Uterus (tissue), 3 donors: ENCODE measurements at regions not wholly inside any gene's neighbourhood (a gene's known extent, or its start where the extent isn't known, plus 50 kb on each side); places are given as distances from the start of the nearest gene placed in this dataset.

Experiments used
- DNase-seq, 2 donors: peaks; one replicate each; pipeline ENCODE4 v3.0.0-alpha.2; 2019 to 2020
- H3K27ac ChIP-seq, 2 donors: fragments of 200-600 bp; sonication (generic); 1 replicate in 1 of 2; 2 replicates in 1 of 2; pipeline ENCODE4 v1.5.1; 2016 to 2018
- H3K27me3 ChIP-seq, 2 donors: fragments of 200-600 bp; sonication (generic); one replicate each; pipeline ENCODE4 v1.5.1; 2018 to 2019; ENCODE audit warnings: control low read depth in 1 of 2
- H3K36me3 ChIP-seq, 2 donors: fragments of 200-600 bp; sonication (generic); one replicate each; pipeline ENCODE4 v1.5.1; 2019; ENCODE audit warnings: control low read depth in 1 of 2
- H3K4me1 ChIP-seq, 2 donors: fragments of 200-600 bp; sonication (generic); one replicate each; pipeline ENCODE4 v1.5.1; 2018 to 2019; ENCODE audit warnings: control low read depth in 1 of 2
- H3K4me3 ChIP-seq, 2 donors: fragments of 200-600 bp; sonication (generic); 1 replicate in 1 of 2; 2 replicates in 1 of 2; pipeline ENCODE4 v1.5.1; 2018 to 2019; ENCODE audit warnings: mild to moderate bottlenecking in 1 of 2
- H3K9me3 ChIP-seq, 2 donors: fragments of 200-600 bp; sonication (generic); one replicate each; pipeline ENCODE4 v1.5.1; 2019; ENCODE audit warnings: control low read depth in 1 of 2
- POLR2A ChIP-seq, 2 donors: fragments of 450-650 bp; IDR thresholded peaks; one replicate each; pipeline ENCODE4 v1.6.1; 2016; ENCODE audit warnings: antibody characterized with exemption in 2 of 2, mild to moderate bottlenecking in 1 of 2, moderate library complexity in 1 of 2
- intact Hi-C: fragments of 100-400 bp; cut with DNase I; formaldehyde crosslinking; loops from one replicate; pipeline ENCODE4 v1.15.1; 2023; ENCODE audit warnings: low total_unique reads
- TF ChIP-seq, protein P1 (sequence below), 4 experiments: fragments of 200-600 bp in 2 of 4; fragments of 450-650 bp in 2 of 4; sonication (generic) in 2 of 4; IDR thresholded peaks; one replicate each; pipeline ENCODE4 v1.5.1; 2016 to 2019; ENCODE audit warnings: antibody characterized with exemption in 4 of 4, mild to moderate bottlenecking in 2 of 4, moderate library complexity in 1 of 4
- donor health status: DM: yes; HTN: yes; CAD: no.

DNA sequence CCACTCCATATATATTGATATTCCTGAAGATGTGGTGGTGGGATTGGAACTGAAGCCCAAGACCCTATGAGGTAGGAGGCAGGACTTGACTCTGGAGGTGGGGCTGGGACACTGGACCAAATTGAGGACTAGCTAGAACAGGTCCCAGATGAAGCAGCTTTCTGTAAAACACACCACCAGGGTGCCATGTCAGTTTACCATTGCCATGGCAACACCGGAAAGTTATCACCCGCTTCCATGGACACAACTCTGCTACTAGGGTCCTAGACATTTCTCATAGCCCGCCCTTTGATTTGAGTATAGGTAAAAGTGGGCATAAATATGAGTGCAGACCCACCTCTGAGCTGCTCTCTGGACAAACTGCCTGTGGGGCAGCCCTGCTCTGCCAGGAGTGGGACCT, 490.5 kb upstream of the PFKP start:
- Histone ChIP-seq H3K4me3 (no peak overlapping the region), H3K27me3 (no peaks in the 10 kb centered on the region), H3K9me3 (no peaks in the 10 kb centered on the region), H3K27ac (no peak overlapping the region), H3K4me1 (no peaks in the 10 kb centered on the region), H3K36me3 (no peaks in the 10 kb centered on the region)
- TF ChIP-seq, protein P1, sequence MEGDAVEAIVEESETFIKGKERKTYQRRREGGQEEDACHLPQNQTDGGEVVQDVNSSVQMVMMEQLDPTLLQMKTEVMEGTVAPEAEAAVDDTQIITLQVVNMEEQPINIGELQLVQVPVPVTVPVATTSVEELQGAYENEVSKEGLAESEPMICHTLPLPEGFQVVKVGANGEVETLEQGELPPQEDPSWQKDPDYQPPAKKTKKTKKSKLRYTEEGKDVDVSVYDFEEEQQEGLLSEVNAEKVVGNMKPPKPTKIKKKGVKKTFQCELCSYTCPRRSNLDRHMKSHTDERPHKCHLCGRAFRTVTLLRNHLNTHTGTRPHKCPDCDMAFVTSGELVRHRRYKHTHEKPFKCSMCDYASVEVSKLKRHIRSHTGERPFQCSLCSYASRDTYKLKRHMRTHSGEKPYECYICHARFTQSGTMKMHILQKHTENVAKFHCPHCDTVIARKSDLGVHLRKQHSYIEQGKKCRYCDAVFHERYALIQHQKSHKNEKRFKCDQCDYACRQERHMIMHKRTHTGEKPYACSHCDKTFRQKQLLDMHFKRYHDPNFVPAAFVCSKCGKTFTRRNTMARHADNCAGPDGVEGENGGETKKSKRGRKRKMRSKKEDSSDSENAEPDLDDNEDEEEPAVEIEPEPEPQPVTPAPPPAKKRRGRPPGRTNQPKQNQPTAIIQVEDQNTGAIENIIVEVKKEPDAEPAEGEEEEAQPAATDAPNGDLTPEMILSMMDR (IDR thresholded peaks at IDR 0.05), result no peak
- TF ChIP-seq POLR2A (IDR thresholded peaks at IDR 0.05), result no peak
- DNase-seq, result no peak
- intact Hi-C loops, result no loop called here

DNA sequence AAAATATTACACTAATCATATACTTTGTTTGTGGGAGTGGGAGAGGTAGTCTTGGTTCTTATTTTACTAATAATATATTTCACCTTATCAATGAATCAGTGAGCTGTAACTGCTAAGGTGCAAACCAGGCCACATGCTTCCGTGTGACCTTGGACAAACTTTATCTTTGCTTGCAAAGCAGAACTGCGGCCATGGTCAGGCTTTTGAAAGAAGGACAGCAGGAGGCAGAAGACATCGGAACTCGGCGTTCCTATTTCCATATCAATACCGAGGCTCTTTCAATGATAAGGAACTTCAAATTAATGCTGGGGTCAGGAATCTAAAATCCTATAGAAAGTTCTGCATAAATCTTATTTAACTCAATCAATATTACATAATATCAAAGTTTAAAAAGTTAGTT, 491.9 kb upstream of the PFKP start:
- H3K27me3 ChIP-seq, result no peaks in the 10 kb centered on the region
- no peak overlapping the region for H3K27ac ChIP-seq
- no peak for DNase-seq
- H3K36me3 ChIP-seq, result no peaks in the 10 kb centered on the region
- no peaks in the 10 kb centered on the region for H3K9me3 ChIP-seq
- H3K4me3 ChIP-seq, result no peak overlapping the region
- intact Hi-C loops, result no loop called here
- H3K4me1 ChIP-seq, result no peaks in the 10 kb centered on the region
- no peak for TF ChIP-seq POLR2A (IDR thresholded peaks at IDR 0.05)
- TF ChIP-seq, protein P1 (IDR thresholded peaks at IDR 0.05), result no peak

DNA sequence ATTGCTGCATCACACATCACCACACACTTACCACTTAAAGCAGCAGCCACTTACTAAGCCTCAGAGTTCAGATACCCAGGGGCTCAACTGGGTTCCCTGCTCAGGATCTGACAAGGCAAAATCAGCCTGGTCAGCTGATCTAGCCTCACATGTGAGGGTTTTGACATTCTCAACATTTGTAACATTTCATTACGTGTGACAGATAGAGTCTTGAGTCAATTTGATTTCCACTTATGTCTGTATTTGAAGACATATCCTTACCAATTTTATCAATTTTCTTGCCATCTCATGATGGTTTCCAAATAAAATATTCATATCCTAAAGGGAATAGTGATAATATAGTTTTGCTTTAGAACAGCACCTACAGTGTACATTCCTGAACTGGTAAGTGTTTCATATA, 494.7 kb upstream of the PFKP start:
- H3K4me3 ChIP-seq, result no peak overlapping the region
- TF ChIP-seq, protein P1 (IDR thresholded peaks at IDR 0.05), result no peak
- no peak for TF ChIP-seq POLR2A (IDR thresholded peaks at IDR 0.05)

DNA sequence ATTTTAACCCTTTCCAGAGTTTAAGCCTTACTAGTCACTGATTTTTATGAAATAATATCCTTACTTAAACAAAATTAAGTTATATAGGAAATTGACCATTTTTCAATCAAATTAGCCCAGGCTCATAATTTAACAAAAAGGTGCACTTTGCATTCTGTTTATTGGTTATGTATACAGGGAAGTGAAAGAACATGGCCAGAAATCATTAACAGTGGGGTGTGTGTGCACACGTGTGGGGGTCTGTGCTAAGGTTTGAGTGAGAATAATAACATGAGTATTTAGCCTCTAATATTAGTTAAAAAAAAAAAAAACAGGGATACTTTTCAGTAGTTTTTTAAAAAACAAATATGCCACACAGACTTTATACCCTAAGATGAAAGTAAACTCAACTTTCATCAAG, 510.5 kb upstream of the PFKP start:
- intact Hi-C loops, result no loop called here
- DNase-seq, result no peak

More for the DNA sequence above, 494.7 kb upstream of the PFKP start:
- intact Hi-C loops, result no loop called here
- no peaks in the 10 kb centered on the region for H3K9me3 ChIP-seq
- DNase-seq, result no peak
- H3K27ac ChIP-seq, result no peak overlapping the region
- H3K4me1 ChIP-seq, result no peaks in the 10 kb centered on the region
- H3K27me3 ChIP-seq, result no peaks in the 10 kb centered on the region
- H3K36me3 ChIP-seq, result no peaks in the 10 kb centered on the region

DNA sequence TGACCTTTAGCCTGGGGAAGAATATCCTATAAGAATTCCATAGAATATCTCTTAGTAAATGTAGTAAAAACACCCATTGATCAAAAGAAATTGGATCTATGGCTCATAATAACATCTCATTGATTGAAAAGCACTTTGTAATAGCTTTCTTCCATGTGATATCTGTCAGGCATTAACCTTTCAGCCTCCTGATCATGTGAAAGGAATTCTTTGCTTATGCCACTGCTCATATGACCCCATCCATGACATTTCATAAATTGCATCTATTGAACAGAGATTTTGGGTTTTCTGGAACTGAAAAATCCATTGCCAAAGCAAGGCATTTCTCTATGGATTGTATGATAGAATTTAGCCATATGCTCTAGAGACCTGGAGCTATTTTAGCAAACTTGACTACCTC, 519.3 kb upstream of the PFKP start:
- Histone ChIP-seq H3K4me1 (no peaks in the 10 kb centered on the region), H3K36me3 (no peaks in the 10 kb centered on the region), H3K27ac (no peak overlapping the region), H3K4me3 (no peak overlapping the region), H3K27me3 (no peaks in the 10 kb centered on the region), H3K9me3 (no peaks in the 10 kb centered on the region)
- no peak for DNase-seq
- TF ChIP-seq POLR2A (IDR thresholded peaks at IDR 0.05), result no peak
- TF ChIP-seq, protein P1 (IDR thresholded peaks at IDR 0.05), result no peak
- intact Hi-C loops, result no loop called here

More for the DNA sequence above, 510.5 kb upstream of the PFKP start:
- H3K4me1 ChIP-seq, result no peaks in the 10 kb centered on the region
- H3K27ac ChIP-seq, result no peak overlapping the region
- no peaks in the 10 kb centered on the region for H3K36me3 ChIP-seq
- no peaks in the 10 kb centered on the region for H3K27me3 ChIP-seq
- H3K9me3 ChIP-seq, result no peaks in the 10 kb centered on the region
- TF ChIP-seq, protein P1 (IDR thresholded peaks at IDR 0.05), result no peak
- no peak for TF ChIP-seq POLR2A (IDR thresholded peaks at IDR 0.05)
- no peak overlapping the region for H3K4me3 ChIP-seq
